ENCODE measurements at regions not wholly inside any gene's neighbourhood (a gene's known extent, or its start where the extent isn't known, plus 50 kb on each side); places are given as distances from the start of the nearest gene placed in this dataset.

GRCh38 chr12:125593269-125593668 is 528.0 kb downstream of the AACS start:
- no peak for TF ChIP-seq EZH2 (IDR thresholded peaks at IDR 0.05; ENCODE audit: insufficient read depth, poor library complexity, severe bottlenecking)
- no peak for TF ChIP-seq EZH2phosphoT487 (IDR thresholded peaks at IDR 0.05; ENCODE audit: insufficient read depth, low read depth)

Data from GM23248 (cell line).